ENCODE measurements at regions not wholly inside any gene's neighbourhood (a gene's known extent, or its start where the extent isn't known, plus 50 kb on each side); places are given as distances from the start of the nearest gene placed in this dataset.
"Not testable (repeated sequence)": the region's sequence is repeated elsewhere in the genome, so short reads cannot be mapped to it uniquely, and the experiment has no call there.

- DNase-seq, result peak in 1 of 2 donors; percentile 18
Measured at GRCh38 chr13:80168089-80168850, 172.7 kb downstream of the SPRY2 start.

GRCh38 chr13:80166352-80166751, 174.6 kb downstream of the SPRY2 start:
- no peak for DNase-seq

DNA sequence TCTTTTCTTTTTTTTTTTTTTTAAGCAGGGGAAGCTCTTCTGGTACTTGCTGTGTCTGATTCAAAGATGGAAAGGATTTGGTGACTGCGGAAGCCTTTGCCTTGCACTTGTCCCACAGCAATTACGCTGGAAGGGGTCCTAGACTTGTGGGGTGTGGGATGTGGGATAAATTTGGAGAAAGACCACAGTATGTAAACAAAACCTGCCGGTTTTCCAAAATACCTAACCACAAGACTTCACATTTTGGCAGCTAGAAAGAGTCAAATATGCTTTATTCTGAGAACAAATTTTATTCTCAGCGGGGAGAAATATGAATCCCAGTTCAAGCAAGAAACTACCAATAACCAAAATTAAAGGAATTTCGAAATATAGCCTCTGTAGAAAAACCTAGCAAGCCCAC, 176.5 kb downstream of the SPRY2 start:
- DNase-seq, result no peak

- no peak for DNase-seq
Measured at GRCh38 chr13:80161896-80162295, 179.0 kb downstream of the SPRY2 start.

DNA sequence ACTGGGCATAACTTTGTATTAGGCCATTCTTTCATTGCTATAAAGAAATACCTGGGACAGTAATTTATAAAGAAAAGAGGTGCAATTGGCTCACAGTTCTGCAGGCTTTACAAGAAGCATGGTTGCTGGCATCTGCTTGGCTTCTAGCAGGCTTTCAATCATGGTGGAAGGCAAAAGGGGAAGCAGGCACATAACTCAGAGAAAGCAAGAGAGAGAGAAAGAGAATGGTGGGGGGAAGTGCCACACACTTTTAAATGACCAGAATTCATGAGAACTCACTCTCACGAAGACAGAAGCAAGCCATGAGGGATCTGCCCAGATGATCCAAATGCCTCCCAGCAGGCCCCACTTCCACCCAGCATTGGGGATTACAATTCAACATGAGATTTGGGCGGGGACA, 179.7 kb downstream of the SPRY2 start:
- no peak for DNase-seq

- no peak for DNase-seq
Measured at GRCh38 chr13:80160110-80160509, 180.8 kb downstream of the SPRY2 start.

GRCh38 chr13:80157261-80157932, 183.5 kb downstream of the SPRY2 start:
- DNase-seq, result no peak

GRCh38 chr13:80152142-80152541, 188.8 kb downstream of the SPRY2 start:
- not testable (repeated sequence) for DNase-seq

GRCh38 chr13:80151016-80151415, 189.9 kb downstream of the SPRY2 start:
- DNase-seq, result no peak

- no peak for DNase-seq
Measured at GRCh38 chr13:80149736-80150135, 191.2 kb downstream of the SPRY2 start.

- no peak for DNase-seq
Measured at GRCh38 chr13:80145171-80145690, 195.7 kb downstream of the SPRY2 start.

DNA sequence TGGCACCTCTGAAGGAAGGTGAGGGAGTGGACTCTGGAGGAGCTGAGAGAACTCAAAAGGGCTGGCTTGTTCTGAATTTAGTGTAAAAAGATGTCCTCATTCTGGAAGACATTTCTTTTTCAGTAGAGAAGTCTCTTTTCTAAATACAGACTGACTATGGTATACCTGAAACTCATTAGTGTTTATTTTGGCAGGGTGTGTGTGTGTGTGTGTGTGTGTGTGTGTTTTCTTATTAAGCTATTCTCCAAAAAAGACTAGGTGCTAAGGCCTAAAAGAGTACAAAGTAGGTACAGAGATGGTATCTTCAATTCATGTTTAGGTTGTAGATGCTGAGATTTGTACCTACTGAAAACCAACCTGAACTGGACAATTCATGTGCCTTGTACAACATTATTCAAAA, 196.4 kb downstream of the SPRY2 start:
- DNase-seq, result no peak

GRCh38 chr13:80141123-80141849, 199.6 kb downstream of the SPRY2 start:
- DNase-seq, result no peak

GRCh38 chr13:80140685-80141084, 200.2 kb downstream of the SPRY2 start:
- DNase-seq, result no peak

DNA sequence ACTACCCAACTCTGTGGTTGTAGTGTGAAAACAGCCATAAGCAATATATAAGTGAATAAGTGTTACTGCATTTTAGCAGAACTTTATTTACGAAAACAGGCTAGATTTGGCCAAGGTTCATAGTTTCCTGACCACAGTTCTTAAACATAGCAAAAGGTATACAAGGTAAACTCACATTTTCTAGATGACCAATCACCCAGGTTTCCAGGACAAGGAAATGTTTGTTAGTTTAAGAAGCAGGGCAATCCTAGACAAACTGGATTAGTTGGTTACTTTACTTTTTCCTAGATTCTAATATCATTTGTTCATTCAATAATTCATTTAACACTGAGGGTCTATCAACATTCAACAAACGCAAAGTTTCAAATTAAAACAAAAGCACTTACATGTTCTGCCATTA, 201.7 kb downstream of the SPRY2 start:
- DNase-seq, result no peak

DNA sequence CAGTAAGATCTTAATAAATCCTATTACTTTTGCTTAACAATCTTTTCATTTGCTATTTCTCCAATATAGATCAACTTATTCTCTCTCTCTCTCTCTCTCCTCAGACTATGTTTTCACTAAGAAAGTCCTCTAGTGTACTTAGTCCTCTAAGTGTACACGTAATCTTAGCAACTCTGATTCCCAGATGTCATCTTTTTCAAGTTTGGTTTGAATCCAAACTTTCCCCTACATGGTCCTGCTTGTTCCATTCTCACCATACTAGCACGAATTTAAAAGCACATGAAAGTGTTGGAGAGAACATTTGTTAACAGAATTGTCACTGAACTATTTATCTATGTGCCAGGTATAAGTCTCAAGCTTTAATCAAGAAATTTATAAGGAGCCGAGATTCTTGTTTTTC, 202.9 kb downstream of the SPRY2 start:
- DNase-seq, result no peak

DNA sequence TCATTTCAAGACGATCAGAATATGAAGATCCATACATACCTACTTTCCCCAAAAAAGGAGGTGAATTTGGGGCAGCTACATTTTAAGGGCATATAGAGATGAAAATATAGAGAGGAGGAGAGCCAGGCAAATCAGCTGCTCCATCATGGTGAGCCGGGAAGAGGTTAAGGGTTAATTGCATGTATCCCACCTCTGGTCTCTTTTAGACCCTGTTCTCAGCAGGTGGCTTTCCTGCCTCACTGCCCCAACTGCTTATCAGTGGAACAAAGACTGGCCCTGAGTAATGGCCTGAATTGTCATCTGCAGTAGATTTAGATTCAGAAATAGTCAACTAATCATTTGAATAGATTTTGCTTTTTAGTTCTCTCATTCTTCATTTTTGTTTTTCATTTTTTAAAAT, 206.6 kb downstream of the SPRY2 start:
- no peak for DNase-seq

- no peak for DNase-seq
Measured at GRCh38 chr13:80133631-80134261, 207.2 kb downstream of the SPRY2 start.

DNA sequence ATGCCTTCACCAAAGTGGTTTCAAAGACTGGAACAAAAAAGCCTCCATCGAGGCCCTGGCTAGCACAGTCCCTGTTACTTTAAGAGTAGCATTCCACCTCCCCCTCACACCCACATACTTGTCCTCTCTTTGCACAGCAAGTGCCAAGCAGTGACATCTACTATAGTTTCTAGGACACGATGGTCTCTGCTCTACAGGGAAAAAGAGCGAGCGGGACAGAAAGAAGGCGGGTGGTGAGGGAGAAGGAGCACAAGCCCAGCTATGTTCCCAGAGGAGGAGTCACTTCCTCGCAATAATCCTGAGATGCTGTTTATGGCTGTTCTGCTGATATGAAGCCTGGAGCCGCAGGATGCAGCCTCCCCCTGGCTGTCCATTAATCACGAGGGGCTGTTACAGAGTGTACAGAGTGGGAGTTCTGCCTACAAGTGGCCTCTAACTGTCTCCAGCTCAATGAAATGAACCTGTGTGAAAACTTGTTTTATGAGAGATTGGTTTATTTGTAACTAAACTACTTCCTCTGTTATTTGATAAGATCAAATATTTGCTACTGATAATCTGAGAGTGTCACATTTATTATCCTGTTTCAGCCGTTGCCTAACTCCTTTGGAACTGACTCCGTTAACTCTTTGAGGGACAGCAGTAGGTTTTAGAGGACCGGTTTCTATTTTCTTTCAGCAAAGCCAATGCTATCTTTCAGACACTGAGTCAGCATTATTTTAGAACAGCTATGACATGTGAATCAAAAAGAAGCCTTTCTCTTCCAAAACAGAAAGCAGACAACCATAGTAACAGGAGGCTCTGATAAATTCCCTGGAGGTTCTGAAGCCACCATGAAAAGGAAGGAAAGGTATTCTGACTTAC, 208.0 kb downstream of the SPRY2 start:
- no peak for DNase-seq

- no peak for DNase-seq
Measured at GRCh38 chr13:80131204-80131603, 209.7 kb downstream of the SPRY2 start.

DNA sequence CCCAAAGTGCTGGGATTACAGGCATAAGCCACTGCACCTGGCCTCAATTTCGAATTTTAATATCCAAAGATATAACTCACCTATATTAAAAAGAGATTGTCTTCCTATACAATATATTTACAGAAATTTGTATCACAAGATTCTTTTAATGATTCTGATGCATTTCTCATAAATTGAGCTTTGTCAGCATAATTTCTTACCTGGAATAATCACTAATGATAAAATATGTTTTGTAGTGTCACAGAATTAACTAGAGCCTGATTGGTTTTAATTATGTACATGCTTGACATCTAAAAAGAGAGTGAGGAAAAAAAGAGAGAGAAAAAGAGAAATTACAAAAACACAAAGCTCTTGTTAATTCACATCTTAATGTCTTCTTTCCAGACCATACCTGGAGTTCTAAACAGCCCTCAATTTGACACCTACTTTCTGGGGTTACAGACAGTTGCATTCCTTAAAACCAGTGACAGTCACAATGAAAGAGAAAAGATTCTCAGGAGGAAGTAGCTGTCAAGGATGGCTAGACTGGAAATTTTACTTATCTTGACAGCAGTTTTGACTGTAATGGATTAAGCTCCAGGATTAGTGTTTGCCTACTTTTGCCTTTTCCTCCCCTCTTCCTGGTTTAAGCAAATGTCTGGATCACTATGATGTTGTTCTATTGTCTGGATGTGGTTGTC, 214.4 kb downstream of the SPRY2 start:
- no peak for DNase-seq

DNA sequence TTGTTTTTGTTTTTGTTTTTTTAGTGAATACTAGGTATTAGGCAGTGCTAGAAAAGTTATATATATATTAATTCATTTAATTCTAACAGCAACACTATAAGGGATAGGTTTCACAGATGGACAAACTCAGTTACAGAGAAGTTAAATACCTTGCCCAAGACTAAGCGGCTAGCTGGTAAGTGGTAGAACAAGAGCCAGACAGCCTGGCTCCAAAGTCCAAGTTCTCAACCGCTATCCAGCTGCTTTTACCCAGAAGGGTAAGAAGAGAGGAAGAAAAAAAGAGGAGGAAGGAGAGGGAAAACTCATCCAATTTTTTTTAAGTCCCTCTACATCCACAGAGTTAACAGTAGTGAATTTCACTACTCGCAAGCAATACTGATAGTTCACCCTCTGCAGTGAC, 217.0 kb downstream of the SPRY2 start:
- no peak for DNase-seq

Data from CD4-positive, alpha-beta T cell treated with Interferon alpha-2 for 1 hour (primary cell).